NT2/D1 (cell line): ENCODE measurements at regions not wholly inside any gene's neighbourhood (a gene's known extent, or its start where the extent isn't known, plus 50 kb on each side); places are given as distances from the start of the nearest gene placed in this dataset.
"Not testable (repeated sequence)": the region's sequence is repeated elsewhere in the genome, so short reads cannot be mapped to it uniquely, and the experiment has no call there.

ENCODE experiments used
- YY1 ChIP-seq: IDR thresholded peaks from 2 replicates; pipeline ENCODE4 v1.6.1; 2011; ENCODE audit not compliant: insufficient read length, insufficient read depth
- ZNF274 ChIP-seq: IDR thresholded peaks from 2 replicates; pipeline ENCODE4 v1.6.1; 2011; ENCODE audit warnings: mild to moderate bottlenecking, low read depth, low read length

GRCh38 chr2:224089606-224090005, 50.5 kb upstream of the SERPINE2 start:
- TF ChIP-seq YY1, ZNF274: not testable (repeated sequence)
